SH-SY5Y (cell line): ENCODE measurements at regions not wholly inside any gene's neighbourhood (a gene's known extent, or its start where the extent isn't known, plus 50 kb on each side); places are given as distances from the start of the nearest gene placed in this dataset.

Source experiments
- GATA2 ChIP-seq: IDR thresholded peaks from 2 replicates; pipeline ENCODE4 v1.6.1; 2011; ENCODE audit warnings: mild to moderate bottlenecking, low read depth, low read length
- GATA3 ChIP-seq: IDR thresholded peaks from 2 replicates; pipeline ENCODE4 v1.6.1; 2011; ENCODE audit warnings: low read depth, mild to moderate bottlenecking, low read length, moderate library complexity

DNA sequence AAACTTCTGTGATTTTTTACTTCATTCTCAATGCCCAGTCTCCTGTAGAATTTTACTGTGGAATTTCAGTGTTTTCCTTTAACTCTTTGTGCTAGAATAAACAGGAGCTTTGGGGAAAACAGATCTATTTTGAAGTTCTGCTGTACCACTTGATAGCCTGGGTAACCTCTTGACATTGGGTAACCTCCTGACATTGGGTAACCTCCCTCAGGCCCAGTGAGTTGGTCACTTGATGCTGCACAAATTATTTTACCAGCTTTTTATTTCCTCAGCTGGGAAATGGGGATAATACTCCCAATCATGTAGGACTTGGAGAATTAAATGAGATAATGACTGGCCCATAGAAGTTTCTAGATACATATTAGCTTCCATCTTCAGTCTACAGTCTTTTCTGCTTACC is 137.3 kb upstream of the TOP1 start:
- TF ChIP-seq GATA3, result no peak
- TF ChIP-seq GATA2, result no peak
